GM23338 (cell line): ENCODE measurements at regions not wholly inside any gene's neighbourhood (a gene's known extent, or its start where the extent isn't known, plus 50 kb on each side); places are given as distances from the start of the nearest gene placed in this dataset.

Experiments used
- ATAC-seq: fragments of 200-7000 bp; cut with Tn5 transposase; 3 replicates; pipeline ENCODE4 v1.9.1; 2020
- DNase-seq: peaks from one replicate; pipeline ENCODE4 v3.0.0-alpha.2; 2015; ENCODE audit warnings: low spot score
- H2AFZ ChIP-seq: fragments of 200-600 bp; sonication (generic); 2 replicates; pipeline ENCODE4 v1.8.0; 2016; ENCODE audit warnings: antibody characterized with exemption, mild to moderate bottlenecking, moderate library complexity
- H3F3A ChIP-seq: fragments of 200-600 bp; sonication (generic); replicated peaks from 2 replicates; pipeline ENCODE4 v1.8.0; 2017; ENCODE audit warnings: antibody characterized with exemption, mixed run types, low read depth
- H3K27ac ChIP-seq: fragments of 200-600 bp; sonication (generic); 2 replicates; pipeline ENCODE4 v1.6.1; 2016; ENCODE audit warnings: low read depth
- H3K27me3 ChIP-seq: fragments of 200-600 bp; sonication (generic); 2 replicates; pipeline ENCODE4 v1.8.0; 2016; ENCODE audit warnings: mild to moderate bottlenecking, mixed run types, moderate library complexity; ENCODE audit not compliant: insufficient read depth
- H3K36me3 ChIP-seq: fragments of 200-600 bp; sonication (generic); 2 replicates; pipeline ENCODE4 v1.8.0; 2016; ENCODE audit warnings: mild to moderate bottlenecking; ENCODE audit not compliant: insufficient read depth
- H3K4me1 ChIP-seq: fragments of 200-600 bp; sonication (generic); 2 replicates; pipeline ENCODE4 v1.8.0; 2016; ENCODE audit warnings: mild to moderate bottlenecking, moderate library complexity; ENCODE audit not compliant: insufficient read depth
- H3K4me2 ChIP-seq: fragments of 200-600 bp; sonication (generic); 2 replicates; pipeline ENCODE4 v1.7.1; 2017; ENCODE audit warnings: mixed run types
- H3K4me3 ChIP-seq: fragments of 200-600 bp; sonication (generic); 2 replicates; pipeline ENCODE4 v1.6.1; 2016; ENCODE audit warnings: mixed run types
- H3K79me2 ChIP-seq: fragments of 200-600 bp; sonication (generic); replicated peaks from 2 replicates; pipeline ENCODE4 v1.8.0; 2017; ENCODE audit warnings: mild to moderate bottlenecking; ENCODE audit not compliant: insufficient read depth
- H3K9me2 ChIP-seq: fragments of 200-600 bp; sonication (generic); 2 replicates; pipeline ENCODE4 v1.8.0; 2017; ENCODE audit not compliant: insufficient read depth
- H4K20me1 ChIP-seq: fragments of 200-600 bp; sonication (generic); replicated peaks from 2 replicates; pipeline ENCODE4 v1.8.0; 2017; ENCODE audit warnings: mild to moderate bottlenecking; ENCODE audit not compliant: insufficient read depth
- H3K27ac Mint-ChIP-seq: 2 replicates; pipeline ENCODE4 v1.8.0; 2020; ENCODE audit warnings: inconsistent platforms, mild to moderate bottlenecking, moderate library complexity, mixed read lengths
- H3K27me3 Mint-ChIP-seq: 3 replicates; pipeline ENCODE4 v1.8.0; 2022; ENCODE audit warnings: low read depth, mild to moderate bottlenecking, moderate library complexity, mixed read lengths, inconsistent platforms; ENCODE audit not compliant: insufficient read depth, poor library complexity
- H3K36me3 Mint-ChIP-seq: 3 replicates; pipeline ENCODE4 v1.8.0; 2021; ENCODE audit warnings: low read depth, mild to moderate bottlenecking, inconsistent platforms, moderate library complexity, mixed read lengths
- H3K4me1 Mint-ChIP-seq: 3 replicates; pipeline ENCODE4 v1.8.0; 2020; ENCODE audit warnings: mild to moderate bottlenecking, inconsistent platforms, mixed read lengths
- H3K4me3 Mint-ChIP-seq: 3 replicates; pipeline ENCODE4 v1.8.0; 2021; ENCODE audit warnings: moderate library complexity, mild to moderate bottlenecking, inconsistent platforms, mixed read lengths
- H3K9me3 Mint-ChIP-seq: 3 replicates; pipeline ENCODE4 v1.8.0; 2020; ENCODE audit warnings: moderate library complexity, mild to moderate bottlenecking, inconsistent platforms, mixed read lengths
- CREB1 ChIP-seq: fragments of 250-450 bp; sonication (Bioruptor Pico); IDR thresholded peaks from 2 replicates; pipeline ENCODE4 v1.5.0; 2020; ENCODE audit warnings: low read depth, mild to moderate bottlenecking, moderate library complexity
- CTCF ChIP-seq, 2 experiments: fragments of 200-600 bp in 1 of 2; sonication (generic) in 1 of 2; conservative IDR thresholded peaks; 2 replicates each; pipeline versions ENCODE4 v1.5.1 to v1.6.1; 2016 to 2017; ENCODE audit warnings: antibody characterized with exemption in 2 of 2, low read depth in 2 of 2, mild to moderate bottlenecking in 2 of 2, moderate library complexity in 1 of 2
- ETS1 ChIP-seq: IDR thresholded peaks from 2 replicates; pipeline ENCODE4 v1.6.1; 2016; ENCODE audit warnings: antibody characterized with exemption
- EZH2 ChIP-seq: fragments of 200-600 bp; sonication (generic); IDR thresholded peaks from one replicate; pipeline ENCODE4 v1.8.0; 2017; ENCODE audit warnings: antibody characterized with exemption, mild to moderate bottlenecking, low read depth; ENCODE audit not compliant: unreplicated experiment
- EZH2phosphoT487 ChIP-seq: fragments of 200-600 bp; sonication (generic); IDR thresholded peaks from one replicate; pipeline ENCODE4 v1.8.1; 2018; ENCODE audit warnings: antibody characterized with exemption; ENCODE audit not compliant: unreplicated experiment
- JUNB ChIP-seq: IDR thresholded peaks from one replicate; pipeline ENCODE4 v1.6.1; 2016; ENCODE audit warnings: antibody characterized with exemption; ENCODE audit not compliant: unreplicated experiment
- NANOG ChIP-seq: IDR thresholded peaks from 2 replicates; pipeline ENCODE4 v1.6.1; 2016; ENCODE audit warnings: antibody characterized with exemption, borderline replicate concordance
- POLR2AphosphoS5 ChIP-seq: IDR thresholded peaks from 2 replicates; pipeline ENCODE4 v1.6.1; 2016; ENCODE audit warnings: antibody characterized with exemption, low read depth
- REST ChIP-seq: IDR thresholded peaks from one replicate; pipeline ENCODE4 v1.6.1; 2018; ENCODE audit warnings: antibody characterized with exemption; ENCODE audit not compliant: unreplicated experiment
- STAT1 ChIP-seq: IDR thresholded peaks from one replicate; pipeline ENCODE4 v1.6.1; 2016; ENCODE audit warnings: antibody characterized with exemption; ENCODE audit not compliant: unreplicated experiment
- ZNF114 ChIP-seq: fragments of 250-450 bp; sonication (Bioruptor Pico); IDR thresholded peaks from 2 replicates; pipeline ENCODE4 v1.5.0; 2020; ENCODE audit warnings: mild to moderate bottlenecking, moderate library complexity
- ZNF331 ChIP-seq: fragments of 250-450 bp; sonication (Bioruptor Pico); IDR thresholded peaks from 2 replicates; pipeline ENCODE4 v1.5.0; 2020; ENCODE audit warnings: low read depth, mild to moderate bottlenecking, moderate library complexity
- ZNF462 ChIP-seq: fragments of 250-450 bp; sonication (Bioruptor Pico); IDR thresholded peaks from 2 replicates; pipeline ENCODE4 v1.5.0; 2020; ENCODE audit warnings: mild to moderate bottlenecking, moderate library complexity

GRCh38 chr10:61316676-61317265, 136.4 kb downstream of the TMEM26 start:
- H3K27me3 ChIP-seq = no peaks in the 10 kb centered on the region
- H3K27ac Mint-ChIP-seq = no peak overlapping the region
- H3K79me2 ChIP-seq = no peaks in the 10 kb centered on the region
- no peak overlapping the region for H3K4me2 ChIP-seq
- DNase-seq (no peak), ATAC-seq (no peak)
- no peaks in the 10 kb centered on the region for H3F3A ChIP-seq
- no peaks in the 10 kb centered on the region for H3K4me1 ChIP-seq
- H3K36me3 ChIP-seq = no peaks in the 10 kb centered on the region
- H3K27me3 Mint-ChIP-seq = no peaks in the 10 kb centered on the region
- H2AFZ ChIP-seq = no peak overlapping the region
- no peak for TF ChIP-seq POLR2AphosphoS5
- TF ChIP-seq NANOG = no peak
- no peak for TF ChIP-seq ZNF331 (CRISPR knock-in tag)
- no peak for TF ChIP-seq STAT1
- no peak for TF ChIP-seq ZNF462 (CRISPR knock-in tag)
- no peak for TF ChIP-seq REST
- no peak for TF ChIP-seq CREB1 (CRISPR knock-in tag)
- no peak for TF ChIP-seq ZNF114 (CRISPR knock-in tag)
- TF ChIP-seq CTCF (conservative IDR thresholded peaks at IDR 0.05; ENCODE audit: low read depth in 2 of 2) = no peak
- no peak for TF ChIP-seq ETS1
- TF ChIP-seq EZH2 = no peak
- no peak for TF ChIP-seq JUNB
- TF ChIP-seq EZH2phosphoT487 = no peak
- H3K4me3 Mint-ChIP-seq = no peak overlapping the region
- no peaks in the 10 kb centered on the region for H3K36me3 Mint-ChIP-seq
- no peaks in the 10 kb centered on the region for H4K20me1 ChIP-seq
- H3K9me3 Mint-ChIP-seq = no peaks in the 10 kb centered on the region
- no peak overlapping the region for H3K27ac ChIP-seq
- no peaks in the 10 kb centered on the region for H3K9me2 ChIP-seq
- no peak overlapping the region for H3K4me3 ChIP-seq
- H3K4me1 Mint-ChIP-seq = no peaks in the 10 kb centered on the region
